ENCODE measurements at regions not wholly inside any gene's neighbourhood (a gene's known extent, or its start where the extent isn't known, plus 50 kb on each side); places are given as distances from the start of the nearest gene placed in this dataset.

- DNase-seq (ENCODE audit: extremely low read depth in 1 of 2, low read depth in 1 of 2): no peak
Observed at GRCh38 chr6:122524056-122524455, 52.4 kb upstream of the SERINC1 start.

GRCh38 chr6:122530440-122531046, 58.9 kb upstream of the SERINC1 start:
- DNase-seq (ENCODE audit: extremely low read depth in 1 of 2, low read depth in 1 of 2): peak; percentile 11 to 16

DNA sequence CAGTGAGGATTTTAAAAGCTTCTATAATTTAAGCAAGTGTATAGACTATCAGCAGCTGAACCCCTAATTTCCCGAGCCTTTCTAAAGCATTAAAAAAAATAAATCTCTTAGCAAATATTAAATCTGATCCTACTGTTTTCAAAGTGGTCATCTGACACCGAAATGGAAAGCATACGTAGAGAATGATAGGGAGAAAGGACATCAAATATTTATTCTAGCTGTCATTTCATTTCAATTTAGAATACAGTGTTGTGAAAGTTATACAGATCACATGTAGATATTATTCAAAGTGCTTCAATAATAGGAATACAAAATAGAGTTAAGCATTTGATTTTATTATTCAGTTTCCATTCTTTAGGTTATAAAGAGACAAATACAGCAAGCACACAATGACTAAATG, 61.9 kb upstream of the PKIB start:
- DNase-seq (ENCODE audit: extremely low read depth in 1 of 2, low read depth in 1 of 2): no peak

- no peak for DNase-seq (ENCODE audit: extremely low read depth in 1 of 2, low read depth in 1 of 2)
Observed at GRCh38 chr6:122548820-122549219, 61.4 kb upstream of the PKIB start.

- DNase-seq (ENCODE audit: extremely low read depth in 1 of 2, low read depth in 1 of 2): no peak
Observed at GRCh38 chr6:122553697-122554096, 56.5 kb upstream of the PKIB start.

DNA sequence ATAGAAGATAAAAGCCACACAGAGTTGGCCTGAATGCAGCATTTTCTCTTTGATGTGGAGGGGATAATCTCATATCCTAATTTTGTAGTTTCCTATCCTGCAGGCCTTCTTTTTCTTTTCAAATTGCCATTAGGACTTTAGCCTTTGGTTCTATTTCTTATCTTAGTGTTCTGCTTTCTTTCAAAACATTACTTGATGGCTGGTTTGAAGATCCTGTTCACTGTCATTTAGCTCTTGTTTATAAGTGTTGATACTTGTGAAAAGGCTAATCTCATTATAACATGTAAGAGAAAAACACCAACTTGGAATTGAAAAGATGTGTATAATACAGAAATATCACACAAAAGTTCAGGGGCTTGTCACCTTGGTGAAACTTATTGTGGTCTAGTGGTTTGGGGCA, 54.6 kb upstream of the PKIB start:
- DNase-seq (ENCODE audit: extremely low read depth in 1 of 2, low read depth in 1 of 2): no peak

DNA sequence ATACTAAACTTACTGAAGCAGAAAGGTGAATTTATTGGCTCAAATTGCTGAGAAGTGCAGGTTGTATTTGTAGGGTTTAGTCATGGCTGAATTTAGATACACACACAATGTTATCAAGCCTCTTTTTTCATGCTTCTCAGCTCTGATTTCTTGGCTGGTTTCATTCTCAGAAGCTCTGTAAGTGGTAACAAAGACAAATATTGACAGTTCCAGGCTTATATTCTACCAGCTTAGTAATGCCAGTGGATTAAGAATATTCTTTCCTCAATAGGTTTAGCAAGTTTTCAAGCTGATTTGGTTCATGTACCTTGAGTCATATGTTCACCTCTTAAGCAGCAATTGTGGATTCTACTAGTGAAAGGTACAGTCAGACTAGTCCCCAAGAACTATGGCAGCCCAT, 52.1 kb upstream of the PKIB start:
- DNase-seq (ENCODE audit: extremely low read depth in 1 of 2, low read depth in 1 of 2): no peak

Measured in activated CD8-positive, alpha-beta memory T cell treated with anti-CD3 and anti-CD28 coated beads for 1 hour (primary cell).